ENCODE measurements at regions not wholly inside any gene's neighbourhood (a gene's known extent, or its start where the extent isn't known, plus 50 kb on each side); places are given as distances from the start of the nearest gene placed in this dataset.

- no peak overlapping the region for H3K23ac ChIP-seq (ENCODE audit: insufficient read length)
- no peak overlapping the region for H4K5ac ChIP-seq (ENCODE audit: insufficient read length, low read depth, low read length)
- H3K79me1 ChIP-seq (ENCODE audit: low read depth, low read length), result no peaks in the 10 kb centered on the region
- H4K20me1 ChIP-seq (replicated peaks in 1 of 2; ENCODE audit: control insufficient read depth in 1 of 2, insufficient read depth in 2 of 2, low read length in 2 of 2), result no peaks in the 10 kb centered on the region
- H3K4me3 ChIP-seq (ENCODE audit: extremely low read depth in 1 of 4, insufficient read depth in 2 of 4, low read depth in 3 of 4, low read length in 4 of 4), result no peak overlapping the region
- H3K23me2 ChIP-seq (ENCODE audit: low read depth, low read length), result no peaks in the 10 kb centered on the region
- H3K27ac ChIP-seq (ENCODE audit: low read depth, low read length), result no peak overlapping the region
- H4K91ac ChIP-seq (replicated peaks; ENCODE audit: insufficient read length, low read length), result no peak overlapping the region
- DNase-seq (ENCODE audit: low read depth in 1 of 2, low spot score in 2 of 2) (no peak), FAIRE-seq (no peak)
- POLR2A ChIA-PET (ENCODE audit: partially characterized antibody), result no interaction called here
- no peak overlapping the region for H2BK120ac ChIP-seq (replicated peaks; ENCODE audit: low read depth, low read length)
- no peak overlapping the region for H2AFZ ChIP-seq (ENCODE audit: low read length)
- no peak overlapping the region for H2AK5ac ChIP-seq (ENCODE audit: low read depth, low read length)
- TF ChIP-seq HDAC6 (IDR thresholded peaks at IDR 0.05; ENCODE audit: low read depth, low read length) (no peak), CHD1 (IDR thresholded peaks at IDR 0.05; ENCODE audit: low read depth, low read length) (no peak), SAP30 (IDR thresholded peaks at IDR 0.05; ENCODE audit: insufficient read depth, insufficient replicate concordance, low read length) (no peak), TBP (IDR thresholded peaks at IDR 0.05; ENCODE audit: low read depth, low read length) (no peak), TEAD4 (IDR thresholded peaks at IDR 0.05; ENCODE audit: low read depth, low read length) (no peak), CTBP2 (IDR thresholded peaks at IDR 0.05; ENCODE audit: borderline replicate concordance, insufficient read depth, insufficient read length, low read length) (no peak), CHD2 (IDR thresholded peaks at IDR 0.05; ENCODE audit: low read length) (no peak), JUN (IDR thresholded peaks at IDR 0.05; ENCODE audit: low read depth, low read length) (no peak)
- H3K79me2 ChIP-seq (ENCODE audit: control insufficient read depth in 1 of 2, insufficient read depth in 2 of 2, low read length in 2 of 2), result no peaks in the 10 kb centered on the region
- H2BK15ac ChIP-seq (ENCODE audit: low read length), result no peak overlapping the region
- H3K4ac ChIP-seq (replicated peaks; ENCODE audit: insufficient read length, low read depth, low read length), result no peak overlapping the region
- WGBS, 2 experiments (ENCODE audit: extremely low coverage in 1 of 2, insufficient coverage in 1 of 2, insufficient read length in 1 of 2, insufficient replicate concordance in 2 of 2, low coverage in 1 of 2, low lambda C conversion rate in 2 of 2, missing lambda C conversion rate in 1 of 2), result 85% methylated on average over 5 of the region's 5 CpGs; no CpG with 5 or more reads in 1 of the 2 experiments
- no peak overlapping the region for H3K9ac ChIP-seq (replicated peaks in 1 of 4; ENCODE audit: extremely low read depth in 1 of 4, low read depth in 3 of 4, low read length in 3 of 4)
- H3K36me3 ChIP-seq (ENCODE audit: control insufficient read depth in 2 of 4, insufficient read depth in 4 of 4, low read length in 3 of 4), result no peaks in the 10 kb centered on the region
- peaks cover 6 to 15% of the 10 kb centered on the region in 2 experiments; a peak in 3 of 4 replicates for H3K9me3 ChIP-seq (ENCODE audit: insufficient read depth in 2 of 2, low read depth in 1 of 2, low read length in 1 of 2)
- H3K18ac ChIP-seq (ENCODE audit: extremely low read depth, low read length), result no peak overlapping the region
- CTCF ChIA-PET (ENCODE audit: partially characterized antibody), result interaction anchor here (1.9 to 2.1 kb wide), 2 partner anchors 12 to 16 kb away, joined by 6 to 9 read pairs; no protein-coding TSS in a partner anchor
- no peak overlapping the region for H3K56ac ChIP-seq (replicated peaks; ENCODE audit: insufficient read length, low read depth, low read length)
- H2BK5ac ChIP-seq (ENCODE audit: low read depth, low read length), result no peak overlapping the region
- H2BK20ac ChIP-seq (ENCODE audit: low read length), result no peak overlapping the region
- H3K14ac ChIP-seq (ENCODE audit: insufficient read length), result no peak overlapping the region
- H3K27me3 ChIP-seq (replicated peaks in 1 of 4; ENCODE audit: control insufficient read depth in 3 of 4, extremely low read depth in 1 of 4, insufficient read depth in 3 of 4, low read length in 3 of 4), result no peaks in the 10 kb centered on the region
- no peak overlapping the region for H4K8ac ChIP-seq (ENCODE audit: extremely low read depth, insufficient read depth, low read length)
- no peak overlapping the region for H2BK12ac ChIP-seq (ENCODE audit: low read depth, low read length)
- H3K4me1 ChIP-seq (replicated peaks in 1 of 4; ENCODE audit: control insufficient read depth in 3 of 4, insufficient read depth in 4 of 4, low read length in 3 of 4), result no peaks in the 10 kb centered on the region
- H3K4me2 ChIP-seq (ENCODE audit: insufficient read depth in 1 of 2, low read depth in 2 of 2, low read length in 2 of 2), result no peak overlapping the region
Measured at GRCh38 chr5:79890930-79891249, 100.2 kb downstream of the MTX3 start.
